Renal cortex interstitium (tissue), 11 donors: ENCODE measurements at regions not wholly inside any gene's neighbourhood (a gene's known extent, or its start where the extent isn't known, plus 50 kb on each side); places are given as distances from the start of the nearest gene placed in this dataset.
A peak's percentile ranks its signal among the peaks of the same experiment; 100 is the strongest.

Experiments used
- DNase-seq, 11 donors: peaks; one replicate each; pipeline ENCODE4 v3.0.0-alpha.2; 2013; ENCODE audit warnings: low read depth in 9 of 11, low spot score in 4 of 11; ENCODE audit errors: extremely low read depth in 1 of 11

DNA sequence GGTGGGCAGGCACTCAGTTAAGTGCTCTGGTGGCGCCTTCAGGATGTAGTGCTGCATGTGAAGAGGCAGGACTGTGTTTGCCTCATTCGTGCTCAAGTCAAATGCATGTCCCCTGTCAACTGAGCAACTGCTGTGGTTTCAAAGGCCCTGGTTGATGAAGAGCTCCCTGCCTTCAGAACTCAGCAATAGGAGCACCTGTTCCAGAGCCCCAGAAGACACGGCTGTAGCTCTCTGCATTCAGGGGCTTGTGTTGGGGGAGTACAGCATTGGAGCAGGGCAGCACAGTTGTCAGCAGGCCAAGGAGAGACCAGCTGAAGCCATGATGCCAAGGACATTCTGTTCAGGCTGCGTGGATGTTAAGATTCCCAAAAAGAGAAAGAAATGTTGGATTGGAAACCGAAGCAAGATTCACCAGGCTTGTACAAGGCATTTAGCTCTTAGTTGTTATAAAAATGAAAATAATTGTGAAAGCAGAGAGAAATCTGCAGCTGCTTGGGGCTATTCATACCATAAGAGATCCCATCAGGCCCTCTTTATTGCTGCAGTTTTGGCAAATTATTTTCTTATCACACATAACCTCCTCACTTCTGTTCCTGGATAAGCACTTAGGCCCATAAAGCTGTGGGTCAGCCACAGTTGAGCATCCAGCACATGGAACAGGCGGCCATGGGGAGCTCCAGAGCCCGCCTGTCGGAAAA is 252.4 kb upstream of the ZNF521 start:
- no peak for DNase-seq

- DNase-seq, result no peak
Measured at GRCh38 chr18:25599443-25599842, 247.5 kb upstream of the ZNF521 start.

GRCh38 chr18:25597476-25597875 is 245.5 kb upstream of the ZNF521 start:
- DNase-seq, result no peak

GRCh38 chr18:25595274-25596060 is 243.5 kb upstream of the ZNF521 start:
- no peak for DNase-seq

DNA sequence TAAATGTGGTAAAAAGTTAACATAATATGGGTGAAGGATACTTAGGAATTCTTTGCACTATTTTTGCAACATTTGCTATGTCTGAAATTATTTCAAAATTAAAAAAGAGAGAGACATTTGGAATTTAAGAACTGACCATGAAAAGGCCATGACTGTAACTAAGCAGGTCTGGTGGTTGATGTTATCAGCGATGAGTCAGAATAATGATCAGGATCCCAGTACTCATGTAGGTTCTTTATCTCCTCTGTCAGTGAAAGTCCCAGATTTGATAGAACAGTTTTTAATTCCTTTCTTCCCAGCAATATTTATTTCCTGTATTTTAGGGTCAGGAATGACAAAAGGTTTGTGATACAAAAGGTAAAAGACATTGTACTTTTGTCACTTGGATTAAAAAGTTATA is 242.4 kb upstream of the ZNF521 start:
- no peak for DNase-seq

GRCh38 chr18:25592804-25593360 is 240.9 kb upstream of the ZNF521 start:
- no peak for DNase-seq

DNA sequence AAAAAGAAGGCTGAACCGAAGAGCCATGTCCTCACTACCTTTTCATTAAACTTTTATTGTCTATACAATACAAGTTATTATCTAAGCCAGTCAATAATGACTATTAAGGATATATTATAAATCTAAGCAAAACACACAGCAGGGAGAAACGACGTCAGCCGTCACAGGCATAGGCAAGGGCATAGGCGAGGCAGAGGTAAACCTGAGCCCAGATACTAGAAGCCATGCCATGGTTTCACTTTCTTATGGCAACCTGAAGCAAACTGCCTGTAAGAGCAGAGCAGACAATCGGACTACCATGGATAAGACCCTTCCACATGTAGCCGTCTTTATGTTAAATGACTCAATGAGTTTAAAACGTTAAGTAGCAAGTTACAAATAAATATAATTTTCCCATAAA is 238.5 kb upstream of the ZNF521 start:
- DNase-seq, result no peak

GRCh38 chr18:25587545-25587944 is 235.6 kb upstream of the ZNF521 start:
- no peak for DNase-seq

GRCh38 chr18:25568986-25569385 is 217.0 kb upstream of the ZNF521 start:
- DNase-seq, result no peak

DNA sequence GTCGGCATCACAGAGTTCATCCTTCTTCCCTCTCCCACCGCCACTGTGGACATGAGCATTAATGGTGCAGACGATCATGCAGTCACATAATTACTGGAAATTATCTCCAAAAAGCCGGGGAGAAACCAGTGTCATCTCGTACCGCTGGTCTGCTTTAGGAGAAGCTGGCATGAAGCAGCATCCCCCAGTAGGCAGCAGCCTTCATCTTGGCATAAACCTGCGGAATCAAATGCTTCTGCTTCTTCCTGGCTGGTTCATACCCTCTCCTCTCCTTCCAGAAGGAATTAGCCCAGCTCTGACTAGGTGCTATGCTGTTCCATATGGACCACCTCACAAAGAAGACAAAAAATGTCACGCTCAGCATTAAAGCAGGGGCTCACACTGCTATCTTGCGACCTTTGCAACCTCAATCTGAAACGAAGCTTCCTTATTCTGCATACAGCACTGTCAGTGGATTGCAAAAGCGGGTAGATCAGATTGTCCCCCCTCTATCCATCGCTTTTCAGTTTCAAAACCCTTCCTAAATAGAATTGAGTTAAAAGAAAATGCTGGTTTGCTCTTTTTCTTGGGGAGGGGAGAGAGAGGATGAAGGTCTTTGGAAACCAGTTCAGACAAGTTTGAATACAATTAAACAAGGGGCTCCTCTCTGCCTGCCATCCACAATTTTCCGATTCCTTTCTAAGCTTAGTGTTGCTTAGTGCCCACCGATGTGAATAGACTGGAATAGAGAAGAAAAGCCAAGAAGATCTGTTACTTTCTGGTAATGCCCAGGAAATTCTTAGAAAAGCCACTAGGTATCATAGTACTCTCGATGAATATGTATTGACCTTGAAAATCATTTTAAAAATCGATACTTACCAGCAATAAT is 212.1 kb upstream of the ZNF521 start:
- no peak for DNase-seq

DNA sequence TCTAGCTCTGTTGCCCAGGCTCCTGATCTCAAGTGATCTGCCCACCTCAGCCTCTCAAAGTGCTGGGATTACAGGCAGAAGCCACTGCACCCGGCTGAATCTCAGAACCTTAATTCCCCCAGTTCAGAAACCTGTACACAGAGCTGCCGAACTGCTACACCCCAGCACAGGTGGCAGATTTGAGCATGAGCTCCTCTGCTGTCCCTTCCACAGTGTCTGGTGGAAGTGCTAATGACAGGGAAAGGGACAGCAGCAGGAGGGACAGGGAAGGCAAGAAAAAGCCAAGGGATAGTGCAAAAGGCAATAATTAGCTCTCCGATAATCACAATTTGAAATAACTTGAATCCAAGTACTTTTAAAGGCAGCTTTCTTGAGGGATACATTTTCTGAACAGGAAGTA is 211.4 kb upstream of the ZNF521 start:
- DNase-seq, result no peak

DNA sequence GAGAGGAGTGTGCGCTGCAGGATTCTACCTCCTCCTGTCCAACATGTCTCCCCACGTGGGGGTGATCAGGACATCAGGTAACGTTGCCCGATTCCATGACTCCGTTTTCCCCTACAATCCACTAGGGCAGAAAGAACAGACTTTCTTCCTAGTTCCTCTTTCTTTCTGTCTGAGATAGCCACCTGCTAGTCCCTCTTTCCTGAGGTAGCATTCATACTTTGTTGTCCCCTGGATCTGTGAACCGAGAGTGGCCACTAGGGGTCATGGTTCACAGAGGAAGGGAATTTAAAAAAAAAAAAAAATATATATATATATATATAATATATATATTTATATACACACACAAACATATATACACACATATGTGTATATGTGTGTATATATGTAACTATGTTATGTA is 210.0 kb upstream of the ZNF521 start:
- DNase-seq, result peak in 4 of 11 donors; percentile 2 to 9 (median 2)

DNA sequence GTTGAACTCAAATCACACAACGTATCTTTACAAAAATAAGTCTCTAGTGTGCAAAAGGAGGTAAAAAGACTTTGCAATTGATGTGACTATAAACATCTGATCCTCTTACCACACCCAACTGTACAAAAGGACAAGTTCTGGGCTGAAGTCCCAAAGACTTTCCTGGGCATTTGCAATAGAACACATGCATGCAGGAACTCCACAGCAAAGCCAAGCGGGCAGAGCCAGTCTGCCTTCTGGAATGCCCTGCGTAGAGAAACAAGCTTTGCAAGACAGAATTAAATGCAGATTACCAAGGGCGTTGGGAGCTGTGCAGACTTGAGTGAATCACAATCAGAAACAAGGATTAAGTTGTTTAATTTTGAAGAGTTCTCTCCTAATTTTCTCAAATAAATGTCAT is 208.4 kb upstream of the ZNF521 start:
- DNase-seq, result no peak

GRCh38 chr18:25557011-25557410 is 205.0 kb upstream of the ZNF521 start:
- no peak for DNase-seq

DNA sequence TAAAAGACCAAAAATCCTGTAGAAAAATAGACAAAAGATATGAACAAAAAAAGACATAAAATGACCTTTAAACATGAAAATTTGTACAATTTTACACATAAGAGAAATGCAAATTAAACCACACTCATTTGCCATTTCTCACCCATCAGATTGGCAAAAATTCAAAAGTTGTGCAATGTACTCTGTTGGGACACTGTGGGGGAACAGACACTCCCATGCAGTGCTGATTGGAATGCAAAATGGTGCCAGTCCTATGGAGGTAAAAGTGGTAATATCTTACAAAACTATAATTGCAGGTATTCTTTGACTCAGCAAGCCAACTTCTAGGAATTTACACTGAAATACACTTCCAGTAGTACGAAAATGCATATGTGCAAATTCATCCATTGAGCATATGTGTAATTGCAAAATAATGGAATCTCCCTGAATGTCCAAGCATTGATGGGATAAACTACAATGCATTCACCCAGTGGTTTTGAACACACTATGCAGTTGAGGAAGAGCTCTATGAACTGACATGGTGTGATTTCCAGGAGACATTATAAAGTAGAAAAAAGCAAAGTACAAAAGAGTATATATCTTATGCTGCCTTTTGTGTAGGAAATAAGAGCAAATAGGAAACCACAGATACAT is 201.8 kb upstream of the ZNF521 start:
- DNase-seq, result no peak

DNA sequence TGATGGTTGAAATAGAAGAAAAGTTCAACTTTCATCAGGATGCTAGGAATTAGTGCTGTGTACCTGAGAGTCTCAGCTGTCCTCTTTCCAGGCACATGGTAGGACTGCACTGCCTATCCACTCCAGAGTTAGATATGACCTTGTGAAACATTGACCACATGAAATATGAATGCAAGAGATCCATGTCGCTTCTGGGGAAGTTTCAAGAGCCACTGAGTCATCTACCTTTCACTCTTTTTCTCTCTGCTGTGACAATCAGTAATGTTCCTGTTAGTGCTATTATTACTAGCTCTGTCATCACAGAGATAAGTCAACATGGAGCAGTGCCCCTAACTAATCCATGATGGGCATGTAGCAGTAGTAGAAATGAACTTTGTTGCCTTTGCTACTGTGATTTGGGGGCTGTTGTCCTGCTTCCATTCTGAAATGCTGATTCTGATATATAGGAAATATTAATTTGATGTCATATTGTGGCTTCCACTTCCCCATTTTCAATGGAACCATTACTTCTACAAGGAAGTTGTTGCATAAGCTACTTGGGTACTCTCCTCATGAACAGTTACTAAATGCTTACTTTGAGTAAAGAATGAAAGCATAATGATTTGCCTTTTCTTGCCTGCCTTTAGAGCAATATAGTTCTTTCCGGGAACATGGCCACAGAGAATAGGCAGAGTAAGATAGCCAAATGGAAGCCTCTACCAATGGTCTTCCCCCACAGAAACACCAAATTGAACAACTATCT is 192.8 kb upstream of the ZNF521 start:
- no peak for DNase-seq

GRCh38 chr18:25538175-25538922 is 186.4 kb upstream of the ZNF521 start:
- no peak for DNase-seq

DNA sequence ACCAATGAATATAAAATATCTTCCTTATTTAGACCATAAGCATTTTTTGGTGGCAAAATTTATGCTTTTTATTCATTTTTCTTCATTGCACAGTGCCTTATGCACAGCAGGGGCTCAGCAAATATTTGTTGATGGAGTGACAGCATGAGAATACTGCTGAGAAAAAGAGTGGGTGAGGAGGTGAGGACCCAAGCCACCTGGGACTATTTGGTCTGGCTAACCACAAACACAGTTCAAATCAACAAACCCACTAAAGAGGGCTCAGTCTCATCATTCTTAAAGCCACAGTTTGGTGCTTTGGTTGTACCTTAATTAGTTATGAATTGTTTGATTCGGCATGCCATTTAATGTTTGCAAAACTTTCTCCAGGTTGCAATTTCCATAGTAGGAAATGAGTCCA is 183.5 kb upstream of the ZNF521 start:
- DNase-seq, result no peak
